NAMALWA (cell line): ENCODE measurements at regions not wholly inside any gene's neighbourhood (a gene's known extent, or its start where the extent isn't known, plus 50 kb on each side); places are given as distances from the start of the nearest gene placed in this dataset.
"Not testable (repeated sequence)": the region's sequence is repeated elsewhere in the genome, so short reads cannot be mapped to it uniquely, and the experiment has no call there.

Source experiments
- DNase-seq: peaks from one replicate; pipeline ENCODE4 v3.0.0-alpha.2; 2015; ENCODE audit warnings: low spot score

DNA sequence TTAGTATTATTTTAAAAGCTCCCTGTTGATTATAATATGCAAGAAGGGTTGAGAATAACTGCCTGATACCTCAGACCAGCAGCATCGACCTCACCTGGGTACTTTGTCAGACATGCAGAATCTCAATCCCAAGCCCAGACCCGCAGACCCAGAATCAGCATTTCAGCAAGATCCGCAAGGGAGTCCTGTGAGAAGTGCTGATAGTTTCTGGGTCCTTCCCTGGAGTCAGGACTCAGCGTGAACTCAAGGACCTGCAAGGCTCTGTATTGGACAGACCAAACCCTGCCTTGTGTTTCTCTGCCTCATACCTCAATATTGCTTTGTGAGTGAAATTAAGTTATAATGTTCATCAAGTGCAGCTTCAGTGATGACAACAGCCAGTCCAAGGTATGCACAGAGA lies 149.5 kb upstream of the NPY start:
- no peak for DNase-seq

DNA sequence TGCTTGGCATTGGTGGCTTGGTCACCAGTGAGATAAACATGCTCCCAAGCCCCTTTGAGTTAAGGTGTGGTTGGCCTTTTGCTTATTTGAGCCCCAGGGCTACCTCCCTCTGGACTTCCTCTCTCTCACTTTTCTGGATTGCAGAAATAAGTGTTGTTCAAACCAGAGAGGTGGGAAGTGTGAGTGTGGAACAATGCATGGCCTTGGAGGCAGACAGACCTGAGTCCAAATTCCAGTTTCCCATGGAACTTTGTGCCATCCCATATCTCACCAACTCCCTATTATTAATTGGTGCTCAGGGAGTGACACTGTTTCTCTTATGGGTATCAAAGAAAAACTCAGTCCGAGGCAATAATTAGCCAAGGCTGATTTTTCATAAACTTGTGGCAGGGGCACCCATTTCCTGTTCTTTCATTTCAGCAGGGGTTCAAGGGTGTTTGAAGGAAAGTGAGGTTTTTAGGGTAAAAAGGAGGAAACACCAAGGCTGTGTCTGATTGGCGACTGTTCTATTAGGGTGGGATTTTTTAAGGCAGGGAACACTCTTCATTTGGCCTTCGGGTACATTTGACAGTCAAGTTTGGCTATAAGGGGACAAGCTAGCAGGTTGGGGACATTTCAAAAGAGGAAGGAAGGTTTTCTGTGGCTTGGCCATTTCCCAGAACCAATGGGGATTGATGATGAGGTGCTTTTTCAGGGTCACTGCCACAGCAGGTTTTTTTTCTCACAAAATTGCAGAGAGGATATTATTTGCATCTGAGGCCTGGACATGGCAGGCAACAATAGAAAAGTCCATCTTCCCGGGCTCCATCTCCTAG lies 148.8 kb upstream of the NPY start:
- no peak for DNase-seq

DNA sequence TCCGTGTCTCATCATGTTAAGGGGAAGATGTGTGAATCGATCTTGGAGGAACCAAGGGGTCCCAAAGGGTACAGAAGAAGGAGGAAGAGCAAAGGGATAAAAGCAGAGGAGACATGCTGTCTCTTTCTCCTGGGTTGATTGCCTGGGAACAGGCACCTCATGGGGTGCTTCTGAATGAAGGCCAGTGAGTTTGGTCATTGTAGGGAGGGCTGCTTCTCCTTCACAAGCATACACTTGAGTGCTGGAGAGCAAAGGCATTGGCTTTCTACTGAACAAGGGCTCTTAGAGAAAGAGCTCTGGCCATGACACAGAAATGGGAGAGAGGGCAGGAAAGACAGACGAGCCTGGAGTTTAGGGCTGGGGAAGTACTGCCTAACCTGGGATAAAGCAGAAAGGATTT lies 146.7 kb upstream of the NPY start:
- DNase-seq: no peak

DNA sequence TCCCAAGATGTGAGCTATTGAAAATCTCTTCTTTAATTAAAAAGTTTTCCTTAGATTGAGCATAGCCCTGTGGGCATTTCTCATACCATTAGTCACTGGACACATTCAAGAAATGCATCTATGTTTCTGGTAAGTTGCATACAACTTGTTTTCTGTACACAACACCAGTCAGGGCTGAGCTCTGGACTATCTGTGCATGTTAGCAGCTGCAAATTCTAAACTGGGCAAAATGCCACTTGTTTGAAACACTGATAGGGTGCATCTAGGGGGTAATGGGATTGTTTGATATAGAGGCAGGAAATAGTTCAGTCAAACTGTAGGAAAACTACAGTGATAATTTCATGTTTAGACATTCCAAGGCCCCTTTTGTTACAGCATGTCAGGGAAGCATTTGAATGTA lies 145.6 kb upstream of the NPY start:
- DNase-seq: no peak

DNA sequence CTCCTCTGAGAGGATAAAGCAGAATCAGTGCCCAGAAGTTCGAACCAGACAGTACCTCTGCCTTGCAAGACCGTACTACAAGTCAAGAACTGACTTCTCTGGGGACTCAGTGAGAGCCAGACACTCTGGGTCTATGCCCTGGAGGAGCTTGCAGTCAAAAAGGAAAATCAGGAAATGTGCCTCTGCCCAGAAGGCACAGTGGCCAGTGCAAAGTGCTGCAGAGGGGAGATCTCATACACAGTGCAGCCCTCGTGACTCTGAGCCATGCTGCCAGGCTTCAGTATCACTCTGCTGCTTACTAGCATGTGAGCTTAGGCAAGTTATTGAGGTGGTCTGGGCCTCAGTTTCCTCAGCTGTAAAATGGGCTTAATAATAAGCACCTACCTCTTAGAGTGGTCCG lies 144.0 kb upstream of the NPY start:
- no peak for DNase-seq

DNA sequence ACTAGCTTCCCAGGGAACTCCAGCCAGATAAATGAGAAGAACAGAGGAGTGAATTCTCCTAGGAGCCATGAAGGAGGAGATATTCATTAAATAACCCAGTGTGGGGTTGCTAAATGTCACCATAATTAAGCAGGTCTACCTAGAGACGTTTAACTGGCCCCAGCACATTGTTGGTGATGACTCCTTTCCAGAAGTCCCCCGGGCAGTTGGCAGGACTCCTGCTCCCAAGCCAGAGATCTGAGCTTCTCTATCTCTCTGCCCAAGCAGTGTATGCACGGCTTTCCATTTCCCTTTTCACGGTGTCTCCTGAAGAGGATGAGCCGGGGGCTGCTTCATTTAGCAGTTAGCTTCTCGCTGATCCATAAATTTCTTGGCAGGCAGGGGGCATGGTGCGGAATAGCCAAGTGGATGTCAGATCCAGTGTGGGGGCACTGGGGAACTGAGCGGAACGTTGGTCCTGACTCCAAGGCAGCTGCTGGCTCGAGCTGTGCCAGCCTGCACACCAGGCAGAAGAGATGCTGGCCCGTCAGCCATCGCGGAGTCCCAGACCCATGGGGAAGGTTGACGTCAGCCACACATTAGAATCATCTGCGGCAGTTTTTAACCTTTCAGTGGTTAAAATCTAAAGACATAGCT lies 142.0 kb upstream of the NPY start:
- no peak for DNase-seq

DNA sequence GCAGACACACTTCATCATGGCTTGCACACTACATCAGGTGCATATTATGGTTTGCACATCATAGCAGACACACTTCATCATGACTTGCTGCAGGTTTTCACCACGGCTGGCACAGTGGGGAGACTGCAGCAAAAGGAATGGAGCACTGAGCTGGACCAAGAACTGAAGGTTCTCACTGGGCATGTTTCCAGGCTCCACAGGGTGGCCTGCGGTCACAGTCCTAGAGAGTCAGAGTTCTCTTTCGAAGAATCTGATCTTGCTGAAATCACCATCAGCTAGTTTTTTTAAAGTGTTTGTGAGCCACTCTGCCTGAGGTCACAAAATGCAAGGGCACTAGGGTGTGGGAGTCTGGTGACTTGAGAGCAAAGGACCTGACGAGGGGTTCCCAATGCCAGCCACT lies 140.4 kb upstream of the NPY start:
- DNase-seq: no peak

DNA sequence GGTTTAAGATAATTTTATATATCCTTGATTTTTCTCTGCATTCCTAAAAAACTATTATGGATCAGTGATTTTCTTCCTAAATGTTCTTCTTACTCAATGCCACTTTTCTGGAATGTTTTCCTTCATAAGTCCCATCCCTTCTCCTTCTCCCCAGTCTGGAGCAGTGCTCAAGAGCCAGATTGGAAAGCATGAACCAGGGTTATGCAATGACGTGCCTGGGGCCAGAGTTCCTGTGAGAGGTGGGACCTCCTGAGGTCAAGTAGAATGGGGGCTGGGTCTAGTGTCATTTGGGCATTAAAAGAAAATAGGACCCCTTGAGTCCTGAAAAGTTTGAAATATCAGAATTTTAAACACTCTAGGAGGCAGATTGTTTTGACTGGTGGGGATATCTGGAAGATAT lies 132.0 kb upstream of the NPY start:
- DNase-seq: no peak

DNA sequence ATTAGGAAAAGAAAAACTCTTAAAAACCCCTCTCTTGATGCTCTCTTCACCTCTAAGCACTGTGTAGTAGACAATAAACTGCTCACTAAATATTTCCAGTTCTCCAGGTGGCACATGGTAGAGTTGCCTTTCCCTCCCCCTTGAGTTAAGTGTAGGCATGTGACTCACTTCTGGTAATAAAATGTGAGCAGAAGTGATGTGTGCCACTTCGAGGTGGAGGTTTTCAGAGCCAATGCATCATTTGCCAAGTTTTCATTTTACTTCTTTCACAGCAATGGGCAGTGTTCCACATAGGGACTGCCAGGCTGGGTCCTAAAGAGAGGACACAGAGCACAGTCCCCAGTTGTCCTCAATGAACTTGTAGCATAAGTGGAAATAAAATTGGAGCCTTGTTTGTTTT lies 131.6 kb upstream of the NPY start:
- DNase-seq: no peak

DNA sequence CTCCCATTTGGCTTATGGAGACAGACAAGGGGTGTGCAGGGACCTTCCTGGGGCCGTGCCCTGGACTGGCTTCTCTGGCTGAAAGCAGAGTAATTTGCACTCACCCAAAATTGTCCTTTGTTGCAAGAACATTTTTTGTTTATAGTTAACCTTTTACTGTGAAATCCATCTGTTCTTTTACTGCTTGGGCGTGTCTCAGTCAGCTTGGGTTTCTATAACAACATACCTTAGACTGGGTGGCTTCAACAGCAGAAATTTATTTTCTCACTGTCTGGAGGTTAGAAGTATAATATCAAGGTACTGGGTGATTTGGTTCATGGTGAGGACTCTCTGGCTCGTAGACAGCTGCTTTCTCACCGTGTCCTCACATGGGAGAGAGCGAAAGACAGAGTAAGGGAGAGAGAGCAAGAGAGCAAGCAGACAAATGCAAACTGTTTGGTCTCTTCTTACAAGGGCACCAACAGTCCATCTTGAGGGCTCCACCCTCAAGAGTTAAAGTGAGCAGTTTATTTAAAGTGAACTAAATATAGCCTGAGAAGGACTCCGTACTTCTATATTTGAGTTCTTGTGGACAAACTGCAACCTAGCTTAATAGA lies 131.0 kb upstream of the NPY start:
- no peak for DNase-seq

DNA sequence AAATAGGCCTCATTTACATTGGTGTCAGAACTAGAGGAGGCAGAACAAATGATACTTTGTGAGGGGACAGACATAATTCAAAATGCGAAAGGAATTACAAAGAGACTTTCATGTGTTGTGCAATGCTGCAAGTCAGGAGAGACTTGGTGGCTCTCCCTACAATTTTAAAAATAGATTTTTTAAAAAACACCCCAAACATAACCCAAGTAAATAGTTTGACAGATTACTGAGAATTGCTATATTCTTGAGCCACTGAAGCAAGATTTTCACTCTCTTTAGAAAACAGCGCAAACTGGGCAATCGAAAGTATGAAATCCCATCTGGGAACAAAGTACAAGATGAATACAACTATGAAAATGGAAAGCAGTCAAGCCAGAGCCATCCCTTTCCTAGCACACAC lies 126.3 kb upstream of the NPY start:
- no peak for DNase-seq

DNA sequence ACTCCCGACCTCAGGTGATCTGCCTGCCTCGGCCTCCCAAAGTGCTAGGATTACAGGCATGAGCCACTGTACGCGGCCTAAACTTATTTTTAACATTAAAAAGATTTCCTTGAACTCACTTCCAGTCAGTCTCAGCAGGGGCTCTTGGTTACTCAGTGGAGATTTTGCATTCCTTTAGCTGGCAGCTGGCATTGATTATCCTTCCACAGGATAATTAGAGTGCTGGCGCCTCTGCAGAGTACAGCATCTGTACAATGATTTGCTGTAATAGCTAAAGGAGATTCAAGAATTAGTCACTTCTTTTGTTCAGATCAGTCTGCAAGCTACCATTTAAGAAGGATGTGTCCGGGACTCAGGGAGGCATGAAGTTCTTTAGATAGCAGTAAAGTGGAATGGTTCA lies 125.0 kb upstream of the NPY start:
- DNase-seq: no peak

DNA sequence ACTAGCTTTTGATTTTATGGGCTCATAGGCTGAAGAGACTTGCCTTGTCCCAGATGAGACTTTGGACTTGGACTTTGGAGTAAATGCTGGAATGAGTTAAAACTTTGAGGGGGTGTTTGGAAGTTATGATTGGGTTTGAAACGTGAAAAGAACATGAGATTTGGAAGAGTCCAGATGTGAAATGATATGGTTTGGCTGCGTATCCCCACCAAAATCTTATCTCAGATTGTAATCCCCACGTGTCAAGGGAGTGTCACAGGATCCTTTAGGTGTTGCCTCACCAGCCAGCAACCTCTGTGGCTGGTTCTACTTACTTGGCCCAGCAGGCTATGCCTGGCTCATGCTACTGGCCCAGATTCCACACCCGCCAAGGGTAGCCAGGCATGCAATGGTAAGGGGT lies 119.6 kb upstream of the NPY start:
- DNase-seq: no peak

DNA sequence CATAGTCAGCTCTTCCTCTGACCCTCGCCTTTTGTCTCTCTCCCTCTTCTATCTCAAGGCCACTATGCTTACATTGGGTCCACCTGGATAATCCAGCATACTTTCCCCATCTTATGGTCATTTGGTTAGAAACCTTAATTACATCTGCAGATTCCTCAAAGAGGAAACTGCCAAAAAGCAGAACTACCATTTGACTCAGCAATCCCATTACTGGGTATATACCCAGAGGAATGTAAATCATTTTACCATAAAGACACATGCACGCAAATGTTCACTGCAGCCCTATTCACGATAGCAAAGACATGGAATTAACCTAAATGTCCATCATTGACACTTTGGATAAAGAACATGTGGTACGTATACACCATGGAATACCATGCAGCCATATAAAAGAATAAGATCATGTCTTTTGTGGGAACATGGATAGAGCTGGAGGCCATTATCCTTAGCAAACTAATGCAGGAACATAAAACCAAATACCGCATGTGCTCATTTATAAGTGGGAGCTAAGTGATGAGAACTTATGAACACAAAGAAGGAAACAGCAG lies 114.8 kb upstream of the NPY start:
- no peak for DNase-seq

DNA sequence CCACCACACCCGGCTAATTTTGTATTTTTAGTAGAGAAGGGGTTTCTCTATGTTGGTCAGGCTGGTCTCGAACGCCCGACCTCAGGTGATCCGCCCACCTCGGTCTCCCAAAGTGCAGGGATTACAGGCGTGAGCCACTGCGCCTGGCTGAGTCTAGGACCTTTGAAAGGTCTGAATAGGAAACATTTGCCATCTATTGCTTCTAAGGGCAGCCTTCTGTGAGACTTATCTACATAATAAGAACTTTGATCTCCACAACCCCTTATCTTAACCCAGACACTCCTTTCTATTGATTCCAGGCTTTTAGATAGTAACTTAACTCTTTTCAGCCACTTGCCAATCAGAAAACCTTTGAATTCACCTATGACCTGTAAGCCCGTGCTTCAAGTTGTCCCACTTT lies 112.0 kb upstream of the NPY start:
- not testable (repeated sequence) for DNase-seq

DNA sequence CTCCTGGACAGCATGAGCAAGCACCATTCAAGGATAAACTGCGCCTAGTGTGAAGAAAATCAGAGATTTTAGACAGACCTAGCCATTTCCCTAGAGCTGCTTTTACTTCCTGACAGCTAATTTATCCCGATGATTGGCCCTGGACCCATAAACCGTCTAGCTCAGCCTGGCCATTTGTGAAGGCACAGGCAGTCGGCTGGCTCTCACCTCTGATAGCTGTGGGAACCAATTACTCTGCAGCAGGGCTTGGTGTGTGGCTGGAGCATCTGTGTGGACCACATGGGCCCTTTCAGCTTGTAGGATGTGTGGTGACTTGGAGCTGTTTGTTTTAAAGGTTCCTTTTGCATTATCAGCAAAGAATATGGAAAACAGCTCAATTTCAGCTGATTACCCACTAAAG lies 111.1 kb upstream of the NPY start:
- DNase-seq: no peak

DNA sequence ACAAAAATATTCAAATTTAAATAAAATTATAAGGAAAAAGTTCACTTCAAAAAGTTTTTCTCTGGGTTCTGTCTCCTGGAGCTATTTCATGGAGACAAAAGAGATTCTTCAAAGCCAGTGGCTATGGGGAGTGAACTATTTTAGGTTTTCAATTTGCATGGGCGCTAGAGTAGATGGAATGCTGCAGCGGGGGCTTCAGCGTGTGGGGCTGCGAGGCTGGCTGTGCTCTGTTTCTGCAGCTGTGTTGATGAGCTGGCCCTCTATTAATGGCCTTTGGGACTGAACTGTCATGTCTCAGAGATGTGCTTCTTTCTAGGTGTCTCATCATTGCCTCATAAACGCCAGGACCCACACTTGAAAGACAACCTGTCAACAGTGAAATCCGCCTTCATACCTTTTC lies 108.4 kb upstream of the NPY start:
- no peak for DNase-seq

DNA sequence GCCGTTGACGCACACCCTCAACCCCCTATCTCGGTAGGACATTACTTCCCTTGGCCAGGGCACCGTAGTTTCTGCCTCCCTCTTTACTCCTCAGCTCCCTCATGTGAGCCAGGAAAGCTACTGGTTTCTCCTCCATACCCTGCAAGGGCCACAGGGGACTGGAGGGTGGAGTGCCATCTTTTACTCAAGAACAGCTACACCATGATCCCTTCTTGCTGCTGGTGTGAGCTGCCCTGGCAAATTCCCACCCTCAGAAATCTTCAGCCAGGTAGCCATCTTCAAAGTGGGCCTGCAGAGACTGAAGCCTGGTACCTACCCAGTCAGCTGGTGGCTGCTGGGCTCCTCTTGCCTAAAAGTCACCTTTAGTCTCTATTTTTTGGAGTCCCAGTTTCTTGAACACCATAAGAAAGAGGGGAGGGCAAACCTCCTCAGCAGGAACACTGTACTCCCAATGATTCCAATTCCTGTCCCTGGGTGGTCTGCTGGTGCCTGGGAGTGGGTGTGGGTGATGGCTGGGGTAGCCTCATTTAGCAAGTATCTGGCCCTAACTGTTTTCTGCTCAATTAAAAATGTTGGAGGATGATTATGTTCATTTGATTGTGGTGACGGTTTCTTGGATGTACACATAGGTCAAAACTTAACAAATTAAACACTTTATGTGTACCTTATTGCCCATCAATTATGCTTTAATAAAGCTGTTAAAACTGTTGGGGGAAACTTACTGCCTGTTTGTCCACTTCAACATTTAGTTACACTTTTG lies 105.0 kb upstream of the NPY start:
- DNase-seq: no peak

DNA sequence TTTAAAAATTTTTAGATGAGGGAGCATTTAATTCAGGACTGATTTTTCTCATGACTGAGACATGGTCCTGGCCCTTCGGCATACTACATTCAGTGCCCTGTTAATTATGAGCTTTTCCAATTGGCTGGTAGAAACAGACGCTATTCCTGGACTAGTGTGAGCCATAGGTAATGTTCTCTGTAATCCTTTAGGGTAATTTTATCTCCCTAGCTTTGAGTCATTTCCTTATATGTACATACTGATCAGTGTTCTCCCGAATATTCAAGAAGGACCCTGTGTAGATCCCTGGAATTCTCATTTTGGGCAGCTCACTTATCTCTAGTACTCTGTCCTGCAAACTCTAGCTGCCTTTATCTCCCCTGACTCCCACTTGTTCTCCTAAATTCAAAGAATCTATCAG lies 92.6 kb upstream of the NPY start:
- DNase-seq: no peak

DNA sequence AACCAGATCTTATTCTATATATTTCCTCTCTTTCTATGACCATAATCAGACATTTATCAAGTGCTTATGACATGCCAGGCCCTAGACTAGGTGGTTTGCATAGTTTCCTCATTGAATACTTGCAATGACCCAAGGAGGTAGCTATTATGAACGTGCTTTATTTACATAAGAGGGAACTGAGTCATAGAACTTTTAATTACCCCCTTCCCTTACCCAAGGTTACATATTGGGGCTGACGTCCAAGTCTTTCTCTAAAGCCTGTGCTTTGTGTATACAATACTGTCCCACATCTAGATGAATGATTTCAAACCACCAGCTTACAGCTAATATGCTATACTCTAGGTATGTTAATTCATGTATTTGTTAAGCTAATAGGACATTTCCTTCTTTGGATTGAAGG lies 91.9 kb upstream of the NPY start:
- DNase-seq: no peak

DNA sequence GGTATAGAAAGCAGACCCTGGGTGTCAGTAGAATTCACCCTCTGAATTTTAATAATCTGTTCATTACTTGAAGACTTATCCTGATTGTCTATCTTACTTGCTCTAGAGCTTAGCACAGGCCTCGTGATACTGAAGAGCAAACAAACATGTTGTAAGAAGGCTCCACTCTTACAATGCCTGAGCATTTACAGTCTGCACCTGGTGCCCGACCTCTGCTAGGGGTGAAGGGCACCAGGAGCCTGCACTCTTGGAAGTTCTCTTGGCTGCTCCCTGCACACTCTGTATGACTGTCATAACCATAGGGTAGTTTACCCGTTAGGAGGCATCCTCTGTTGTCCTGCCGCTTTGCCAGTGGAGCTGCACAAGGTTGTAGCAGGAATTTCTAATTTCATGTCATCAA lies 91.3 kb upstream of the NPY start:
- no peak for DNase-seq

DNA sequence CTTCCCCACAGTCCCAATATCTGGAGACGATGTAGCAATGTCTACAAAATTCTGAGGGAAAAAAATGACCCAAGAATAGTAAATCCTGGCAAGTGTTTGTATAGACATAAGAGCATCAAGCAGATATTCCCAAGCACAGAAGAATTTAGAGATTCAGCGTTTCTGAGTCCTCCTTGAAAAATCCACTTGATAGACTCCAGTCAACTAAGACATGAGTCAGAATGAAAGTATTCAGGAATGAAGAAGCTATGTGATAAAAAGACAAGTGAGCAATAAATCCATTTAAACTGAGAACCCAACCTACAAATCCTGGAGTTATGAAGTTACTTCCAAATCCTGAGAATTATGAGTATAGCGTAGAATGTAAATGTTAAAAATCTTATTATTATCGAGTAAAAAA lies 86.1 kb upstream of the NPY start:
- no peak for DNase-seq

DNA sequence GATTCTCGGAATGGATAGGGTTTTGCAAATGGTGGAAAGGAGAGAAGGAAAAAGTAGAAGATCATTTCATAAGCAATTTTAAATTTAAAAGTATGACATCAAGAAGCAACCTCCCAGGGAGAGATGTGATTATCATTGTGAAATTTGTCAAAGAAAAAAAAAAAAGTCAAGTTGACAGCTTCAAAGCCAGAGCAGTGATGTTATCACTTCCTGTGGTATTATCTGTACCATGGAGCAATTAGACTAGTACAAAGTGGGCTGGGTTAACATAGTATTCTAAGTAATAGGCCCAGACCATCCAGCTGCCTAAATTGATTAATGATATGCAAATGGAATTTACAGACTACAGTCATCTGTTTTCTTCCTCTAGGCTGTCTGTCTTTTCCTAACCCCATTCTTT lies 84.0 kb upstream of the NPY start:
- no peak for DNase-seq
